NB4 (cell line): ENCODE measurements at regions not wholly inside any gene's neighbourhood (a gene's known extent, or its start where the extent isn't known, plus 50 kb on each side); places are given as distances from the start of the nearest gene placed in this dataset.

Source experiments
- POLR2A ChIP-seq: IDR thresholded peaks from 2 replicates; pipeline ENCODE4 v1.6.1; 2011; ENCODE audit warnings: mild to moderate bottlenecking; ENCODE audit not compliant: insufficient read length; ENCODE audit errors: extremely low read depth
- TF ChIP-seq, protein P1 (sequence below): IDR thresholded peaks from one replicate; pipeline ENCODE4 v1.5.1; 2012; ENCODE audit warnings: low read depth, low read length

DNA sequence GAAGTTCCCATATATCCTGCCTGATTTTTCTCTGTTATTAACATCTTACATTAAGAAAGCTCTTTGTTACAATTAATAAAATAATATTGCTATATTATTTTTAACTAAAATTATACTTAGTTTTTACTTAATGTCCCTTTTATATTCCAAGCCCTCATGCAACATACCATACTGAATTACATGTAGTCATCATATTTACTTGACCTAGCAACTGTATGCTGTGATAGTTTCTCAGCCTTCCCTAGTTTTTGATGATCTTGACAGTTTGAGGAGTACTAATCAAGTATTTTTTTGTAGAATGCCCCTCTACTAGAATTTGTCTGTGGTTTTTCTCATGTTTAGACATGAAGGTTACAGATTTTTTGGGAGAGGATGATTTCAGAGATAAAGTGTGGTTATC is 1503.8 kb upstream of the PABPC4L start:
- TF ChIP-seq POLR2A: no peak
- TF ChIP-seq, protein P1, sequence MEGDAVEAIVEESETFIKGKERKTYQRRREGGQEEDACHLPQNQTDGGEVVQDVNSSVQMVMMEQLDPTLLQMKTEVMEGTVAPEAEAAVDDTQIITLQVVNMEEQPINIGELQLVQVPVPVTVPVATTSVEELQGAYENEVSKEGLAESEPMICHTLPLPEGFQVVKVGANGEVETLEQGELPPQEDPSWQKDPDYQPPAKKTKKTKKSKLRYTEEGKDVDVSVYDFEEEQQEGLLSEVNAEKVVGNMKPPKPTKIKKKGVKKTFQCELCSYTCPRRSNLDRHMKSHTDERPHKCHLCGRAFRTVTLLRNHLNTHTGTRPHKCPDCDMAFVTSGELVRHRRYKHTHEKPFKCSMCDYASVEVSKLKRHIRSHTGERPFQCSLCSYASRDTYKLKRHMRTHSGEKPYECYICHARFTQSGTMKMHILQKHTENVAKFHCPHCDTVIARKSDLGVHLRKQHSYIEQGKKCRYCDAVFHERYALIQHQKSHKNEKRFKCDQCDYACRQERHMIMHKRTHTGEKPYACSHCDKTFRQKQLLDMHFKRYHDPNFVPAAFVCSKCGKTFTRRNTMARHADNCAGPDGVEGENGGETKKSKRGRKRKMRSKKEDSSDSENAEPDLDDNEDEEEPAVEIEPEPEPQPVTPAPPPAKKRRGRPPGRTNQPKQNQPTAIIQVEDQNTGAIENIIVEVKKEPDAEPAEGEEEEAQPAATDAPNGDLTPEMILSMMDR: no peak
